GM23338 (cell line): ENCODE measurements at regions not wholly inside any gene's neighbourhood (a gene's known extent, or its start where the extent isn't known, plus 50 kb on each side); places are given as distances from the start of the nearest gene placed in this dataset.

Experiments used
- CREB1 ChIP-seq: fragments of 250-450 bp; sonication (Bioruptor Pico); IDR thresholded peaks from 2 replicates; pipeline ENCODE4 v1.5.0; 2020; ENCODE audit warnings: low read depth, mild to moderate bottlenecking, moderate library complexity
- EZH2 ChIP-seq: fragments of 200-600 bp; sonication (generic); IDR thresholded peaks from one replicate; pipeline ENCODE4 v1.8.0; 2017; ENCODE audit warnings: antibody characterized with exemption, mild to moderate bottlenecking, low read depth; ENCODE audit not compliant: unreplicated experiment
- EZH2phosphoT487 ChIP-seq: fragments of 200-600 bp; sonication (generic); IDR thresholded peaks from one replicate; pipeline ENCODE4 v1.8.1; 2018; ENCODE audit warnings: antibody characterized with exemption; ENCODE audit not compliant: unreplicated experiment
- NANOG ChIP-seq: IDR thresholded peaks from 2 replicates; pipeline ENCODE4 v1.6.1; 2016; ENCODE audit warnings: antibody characterized with exemption, borderline replicate concordance
- POLR2AphosphoS5 ChIP-seq: IDR thresholded peaks from 2 replicates; pipeline ENCODE4 v1.6.1; 2016; ENCODE audit warnings: antibody characterized with exemption, low read depth
- TF ChIP-seq, protein P1 (sequence below), 2 experiments: fragments of 200-600 bp in 1 of 2; sonication (generic) in 1 of 2; conservative IDR thresholded peaks; 2 replicates each; pipeline versions ENCODE4 v1.5.1 to v1.6.1; 2016 to 2017; ENCODE audit warnings: antibody characterized with exemption in 2 of 2, low read depth in 2 of 2, mild to moderate bottlenecking in 2 of 2, moderate library complexity in 1 of 2
- TF ChIP-seq, protein P2 (sequence below): IDR thresholded peaks from one replicate; pipeline ENCODE4 v1.6.1; 2018; ENCODE audit warnings: antibody characterized with exemption; ENCODE audit not compliant: unreplicated experiment

DNA sequence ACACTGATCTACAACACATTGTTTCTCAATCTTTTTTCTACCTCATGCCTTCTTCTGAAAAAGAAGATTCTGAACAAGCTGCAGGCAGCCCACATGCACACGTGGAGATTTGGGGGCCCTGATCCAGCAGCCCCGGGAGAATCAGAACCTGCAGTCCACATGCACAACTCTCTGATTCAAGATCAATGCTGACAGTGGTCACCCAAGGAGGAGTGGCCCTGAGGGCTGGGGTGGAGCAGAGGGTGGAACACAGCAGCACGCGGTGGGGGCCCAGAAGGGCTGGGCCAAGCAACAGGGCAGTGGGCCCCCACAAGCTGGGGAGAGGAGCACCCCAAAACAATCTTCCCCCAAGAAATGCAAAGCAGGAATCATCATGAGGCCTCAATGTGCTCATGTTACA is 202.1 kb upstream of the NSMCE3 start:
- TF ChIP-seq, protein P1, sequence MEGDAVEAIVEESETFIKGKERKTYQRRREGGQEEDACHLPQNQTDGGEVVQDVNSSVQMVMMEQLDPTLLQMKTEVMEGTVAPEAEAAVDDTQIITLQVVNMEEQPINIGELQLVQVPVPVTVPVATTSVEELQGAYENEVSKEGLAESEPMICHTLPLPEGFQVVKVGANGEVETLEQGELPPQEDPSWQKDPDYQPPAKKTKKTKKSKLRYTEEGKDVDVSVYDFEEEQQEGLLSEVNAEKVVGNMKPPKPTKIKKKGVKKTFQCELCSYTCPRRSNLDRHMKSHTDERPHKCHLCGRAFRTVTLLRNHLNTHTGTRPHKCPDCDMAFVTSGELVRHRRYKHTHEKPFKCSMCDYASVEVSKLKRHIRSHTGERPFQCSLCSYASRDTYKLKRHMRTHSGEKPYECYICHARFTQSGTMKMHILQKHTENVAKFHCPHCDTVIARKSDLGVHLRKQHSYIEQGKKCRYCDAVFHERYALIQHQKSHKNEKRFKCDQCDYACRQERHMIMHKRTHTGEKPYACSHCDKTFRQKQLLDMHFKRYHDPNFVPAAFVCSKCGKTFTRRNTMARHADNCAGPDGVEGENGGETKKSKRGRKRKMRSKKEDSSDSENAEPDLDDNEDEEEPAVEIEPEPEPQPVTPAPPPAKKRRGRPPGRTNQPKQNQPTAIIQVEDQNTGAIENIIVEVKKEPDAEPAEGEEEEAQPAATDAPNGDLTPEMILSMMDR (conservative IDR thresholded peaks at IDR 0.05; ENCODE audit: low read depth in 2 of 2), result no peak
- no peak for TF ChIP-seq EZH2
- no peak for TF ChIP-seq EZH2phosphoT487
- TF ChIP-seq, protein P2, sequence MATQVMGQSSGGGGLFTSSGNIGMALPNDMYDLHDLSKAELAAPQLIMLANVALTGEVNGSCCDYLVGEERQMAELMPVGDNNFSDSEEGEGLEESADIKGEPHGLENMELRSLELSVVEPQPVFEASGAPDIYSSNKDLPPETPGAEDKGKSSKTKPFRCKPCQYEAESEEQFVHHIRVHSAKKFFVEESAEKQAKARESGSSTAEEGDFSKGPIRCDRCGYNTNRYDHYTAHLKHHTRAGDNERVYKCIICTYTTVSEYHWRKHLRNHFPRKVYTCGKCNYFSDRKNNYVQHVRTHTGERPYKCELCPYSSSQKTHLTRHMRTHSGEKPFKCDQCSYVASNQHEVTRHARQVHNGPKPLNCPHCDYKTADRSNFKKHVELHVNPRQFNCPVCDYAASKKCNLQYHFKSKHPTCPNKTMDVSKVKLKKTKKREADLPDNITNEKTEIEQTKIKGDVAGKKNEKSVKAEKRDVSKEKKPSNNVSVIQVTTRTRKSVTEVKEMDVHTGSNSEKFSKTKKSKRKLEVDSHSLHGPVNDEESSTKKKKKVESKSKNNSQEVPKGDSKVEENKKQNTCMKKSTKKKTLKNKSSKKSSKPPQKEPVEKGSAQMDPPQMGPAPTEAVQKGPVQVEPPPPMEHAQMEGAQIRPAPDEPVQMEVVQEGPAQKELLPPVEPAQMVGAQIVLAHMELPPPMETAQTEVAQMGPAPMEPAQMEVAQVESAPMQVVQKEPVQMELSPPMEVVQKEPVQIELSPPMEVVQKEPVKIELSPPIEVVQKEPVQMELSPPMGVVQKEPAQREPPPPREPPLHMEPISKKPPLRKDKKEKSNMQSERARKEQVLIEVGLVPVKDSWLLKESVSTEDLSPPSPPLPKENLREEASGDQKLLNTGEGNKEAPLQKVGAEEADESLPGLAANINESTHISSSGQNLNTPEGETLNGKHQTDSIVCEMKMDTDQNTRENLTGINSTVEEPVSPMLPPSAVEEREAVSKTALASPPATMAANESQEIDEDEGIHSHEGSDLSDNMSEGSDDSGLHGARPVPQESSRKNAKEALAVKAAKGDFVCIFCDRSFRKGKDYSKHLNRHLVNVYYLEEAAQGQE, result no peak
- TF ChIP-seq CREB1 (CRISPR knock-in tag), result no peak
- no peak for TF ChIP-seq POLR2AphosphoS5
- no peak for TF ChIP-seq NANOG
